BLaER1 treated with 17β-estradiol and CSF1 and Interleukin-3, amounts not matched to agents 10 nM and 100 nM (cell line): ENCODE measurements at regions not wholly inside any gene's neighbourhood (a gene's known extent, or its start where the extent isn't known, plus 50 kb on each side); places are given as distances from the start of the nearest gene placed in this dataset.
"Not testable (repeated sequence)": the region's sequence is repeated elsewhere in the genome, so short reads cannot be mapped to it uniquely, and the experiment has no call there.

ENCODE experiments used
- H3K27ac ChIP-seq, 11 experiments: shearing (Covaris generic); formaldehyde crosslinking; 2 replicates each; pipeline ENCODE4 v1.8.1; 2022
- H3K27me3 ChIP-seq, 11 experiments: shearing (Covaris generic); formaldehyde crosslinking; 2 replicates each; pipeline ENCODE4 v1.8.1; 2022
- H3K36me3 ChIP-seq, 11 experiments: shearing (Covaris generic); formaldehyde crosslinking; 2 replicates each; pipeline ENCODE4 v1.8.1; 2022
- H3K4me1 ChIP-seq, 10 experiments: shearing (Covaris generic); formaldehyde crosslinking; 2 replicates each; pipeline ENCODE4 v1.8.1; 2022
- H3K4me2 ChIP-seq, 11 experiments: shearing (Covaris generic); formaldehyde crosslinking; 2 replicates each; pipeline ENCODE4 v1.8.1; 2022
- H3K4me3 ChIP-seq, 10 experiments: shearing (Covaris generic); formaldehyde crosslinking; 2 replicates each; pipeline ENCODE4 v1.8.1; 2022
- H3K9ac ChIP-seq, 11 experiments: shearing (Covaris generic); formaldehyde crosslinking; 2 replicates each; pipeline ENCODE4 v1.8.1; 2022
- H3K9me3 ChIP-seq, 11 experiments: shearing (Covaris generic); formaldehyde crosslinking; replicated peaks in 1 of 11; 2 replicates each; pipeline ENCODE4 v1.8.1; 2022
- H4K20me1 ChIP-seq, 11 experiments: shearing (Covaris generic); formaldehyde crosslinking; 2 replicates each; pipeline ENCODE4 v1.8.1; 2022
- Cebpa-rat ChIP-seq, 11 experiments: shearing (Covaris generic); IDR thresholded peaks; 2 replicates each; pipeline ENCODE4 v1.8.1; 2022

- Histone ChIP-seq H3K4me2 (peak overlapping the region; percentile 13 to 79 (median 39); a peak in 14 of 22 replicates), H3K27me3 (no peaks in the 10 kb centered on the region), H3K9me3 (no peaks in the 10 kb centered on the region), H4K20me1 (no peaks in the 10 kb centered on the region), H3K4me3 (no peak overlapping the region), H3K27ac (no peak overlapping the region), H3K36me3 (no peaks in the 10 kb centered on the region), H3K4me1 (peaks cover 6 to 16% (median 8%) of the 10 kb centered on the region in 10 experiments; a peak in 17 of 20 replicates), H3K9ac (no peak overlapping the region)
- TF ChIP-seq Cebpa-rat (IDR thresholded peaks at IDR 0.05): no peak
Observed at GRCh38 chr6:135555550-135555949, 58.0 kb upstream of the AHI1 start.

GRCh38 chr6:135557582-135557981, 60.0 kb upstream of the AHI1 start:
- H3K9me3 ChIP-seq: no peaks in the 10 kb centered on the region
- H3K27ac ChIP-seq: no peak overlapping the region
- TF ChIP-seq Cebpa-rat (IDR thresholded peaks at IDR 0.05): no peak
- H3K9ac ChIP-seq: no peak overlapping the region
- peaks cover 6 to 16% (median 8%) of the 10 kb centered on the region in 10 experiments; a peak in 17 of 20 replicates for H3K4me1 ChIP-seq
- H3K4me2 ChIP-seq: no peak overlapping the region
- no peaks in the 10 kb centered on the region for H3K36me3 ChIP-seq
- H4K20me1 ChIP-seq: no peaks in the 10 kb centered on the region
- no peaks in the 10 kb centered on the region for H3K27me3 ChIP-seq
- H3K4me3 ChIP-seq: no peak overlapping the region

- not testable (repeated sequence) for H3K4me2 ChIP-seq, H3K36me3 ChIP-seq, H3K9ac ChIP-seq, H3K27me3 ChIP-seq, H3K9me3 ChIP-seq, H3K27ac ChIP-seq, H4K20me1 ChIP-seq, H3K4me3 ChIP-seq
- H3K4me1 ChIP-seq: peaks cover 12 to 24% (median 15%) of the 10 kb centered on the region in 10 experiments
Observed at GRCh38 chr6:135565605-135566004, 68.1 kb upstream of the AHI1 start.

GRCh38 chr6:135566311-135567068, 69.0 kb upstream of the AHI1 start:
- Histone ChIP-seq H3K27me3 (no peaks in the 10 kb centered on the region), H3K27ac (no peak overlapping the region), H3K4me2 (no peak overlapping the region), H3K9me3 (peaks cover 0 to 11% (median 0%) of the 10 kb centered on the region in 11 experiments; a peak in 2 of 22 replicates), H3K9ac (no peak overlapping the region), H3K36me3 (no peaks in the 10 kb centered on the region), H3K4me3 (no peak overlapping the region), H4K20me1 (no peaks in the 10 kb centered on the region), H3K4me1 (peaks cover 12 to 24% (median 15%) of the 10 kb centered on the region in 10 experiments)
- TF ChIP-seq Cebpa-rat (IDR thresholded peaks at IDR 0.05): no peak

- H3K27me3 ChIP-seq: no peaks in the 10 kb centered on the region
- H3K4me3 ChIP-seq: no peak overlapping the region
- H3K9ac ChIP-seq: no peak overlapping the region
- H3K36me3 ChIP-seq: no peaks in the 10 kb centered on the region
- peaks cover 0 to 14% (median 0%) of the 10 kb centered on the region in 11 experiments; a peak in 3 of 22 replicates for H3K9me3 ChIP-seq
- H4K20me1 ChIP-seq: no peaks in the 10 kb centered on the region
- H3K4me2 ChIP-seq: peak overlapping the region; percentile 18 to 74 (median 50); a peak in 18 of 22 replicates
- no peak for TF ChIP-seq Cebpa-rat (IDR thresholded peaks at IDR 0.05)
- H3K4me1 ChIP-seq: peaks cover 12 to 24% (median 15%) of the 10 kb centered on the region in 10 experiments
- peak overlapping the region in 5 of 11 experiments; percentile 14 to 43 (median 28); a peak in 4 of 22 replicates for H3K27ac ChIP-seq
Observed at GRCh38 chr6:135567375-135568083, 70.0 kb upstream of the AHI1 start.

- Histone ChIP-seq H3K9me3 (peaks cover 0 to 14% (median 0%) of the 10 kb centered on the region in 11 experiments; a peak in 3 of 22 replicates), H3K27ac (peak overlapping the region in 5 of 11 experiments; percentile 14 to 43 (median 28); a peak in 5 of 22 replicates), H3K4me1 (peaks cover 12 to 24% (median 15%) of the 10 kb centered on the region in 10 experiments), H4K20me1 (no peaks in the 10 kb centered on the region), H3K9ac (no peak overlapping the region), H3K27me3 (no peaks in the 10 kb centered on the region), H3K4me3 (no peak overlapping the region), H3K36me3 (no peaks in the 10 kb centered on the region), H3K4me2 (peak overlapping the region; percentile 18 to 74 (median 50); a peak in 18 of 22 replicates)
- TF ChIP-seq Cebpa-rat (IDR thresholded peaks at IDR 0.05): no peak
Observed at GRCh38 chr6:135568379-135568778, 70.8 kb upstream of the AHI1 start.

GRCh38 chr6:135572051-135572450, 74.5 kb upstream of the AHI1 start:
- TF ChIP-seq Cebpa-rat (IDR thresholded peaks at IDR 0.05): no peak
- H3K9ac ChIP-seq: no peak overlapping the region
- H3K9me3 ChIP-seq: peaks cover 0 to 7% (median 0%) of the 10 kb centered on the region in 11 experiments; a peak in 3 of 22 replicates
- no peak overlapping the region for H3K27ac ChIP-seq
- H3K36me3 ChIP-seq: no peaks in the 10 kb centered on the region
- no peaks in the 10 kb centered on the region for H3K27me3 ChIP-seq
- H3K4me2 ChIP-seq: no peak overlapping the region
- no peaks in the 10 kb centered on the region for H4K20me1 ChIP-seq
- no peak overlapping the region for H3K4me3 ChIP-seq
- H3K4me1 ChIP-seq: peaks cover 12 to 24% (median 15%) of the 10 kb centered on the region in 10 experiments

GRCh38 chr6:135575629-135576028, 78.1 kb upstream of the AHI1 start:
- H4K20me1 ChIP-seq: no peaks in the 10 kb centered on the region
- no peak overlapping the region for H3K27ac ChIP-seq
- H3K36me3 ChIP-seq: no peaks in the 10 kb centered on the region
- no peak overlapping the region for H3K4me2 ChIP-seq
- no peak overlapping the region for H3K4me3 ChIP-seq
- H3K27me3 ChIP-seq: no peaks in the 10 kb centered on the region
- TF ChIP-seq Cebpa-rat (IDR thresholded peaks at IDR 0.05): no peak
- peaks cover 0 to 8% (median 0%) of the 10 kb centered on the region in 10 experiments; a peak in 2 of 20 replicates for H3K4me1 ChIP-seq
- peaks cover 0 to 7% (median 0%) of the 10 kb centered on the region in 11 experiments; a peak in 3 of 22 replicates for H3K9me3 ChIP-seq
- no peak overlapping the region for H3K9ac ChIP-seq

GRCh38 chr6:135576055-135576454, 78.5 kb upstream of the AHI1 start:
- no peak for TF ChIP-seq Cebpa-rat (IDR thresholded peaks at IDR 0.05)
- H3K4me1 ChIP-seq: peaks cover 0 to 8% (median 0%) of the 10 kb centered on the region in 10 experiments; a peak in 2 of 20 replicates
- H3K36me3 ChIP-seq: no peaks in the 10 kb centered on the region
- no peak overlapping the region for H3K27ac ChIP-seq
- H3K4me2 ChIP-seq: no peak overlapping the region
- no peaks in the 10 kb centered on the region for H3K27me3 ChIP-seq
- H3K9ac ChIP-seq: no peak overlapping the region
- no peaks in the 10 kb centered on the region for H4K20me1 ChIP-seq
- peaks cover 0 to 7% (median 0%) of the 10 kb centered on the region in 11 experiments; a peak in 3 of 22 replicates for H3K9me3 ChIP-seq
- H3K4me3 ChIP-seq: no peak overlapping the region
